Stimulated activated CD4-positive, alpha-beta T cell treated with anti-CD3 and anti-CD28 coated beads, Interleukin-12 subunit alpha, Interleukin-12 subunit beta, amount 100 ng/mL, for 24 hours (primary cell): ENCODE measurements at regions not wholly inside any gene's neighbourhood (a gene's known extent, or its start where the extent isn't known, plus 50 kb on each side); places are given as distances from the start of the nearest gene placed in this dataset.

Source experiments
- DNase-seq, 2 experiments: peaks; one replicate each; pipeline ENCODE4 v3.0.0-alpha.2; 2020; ENCODE audit warnings: low read depth in 2 of 2

DNA sequence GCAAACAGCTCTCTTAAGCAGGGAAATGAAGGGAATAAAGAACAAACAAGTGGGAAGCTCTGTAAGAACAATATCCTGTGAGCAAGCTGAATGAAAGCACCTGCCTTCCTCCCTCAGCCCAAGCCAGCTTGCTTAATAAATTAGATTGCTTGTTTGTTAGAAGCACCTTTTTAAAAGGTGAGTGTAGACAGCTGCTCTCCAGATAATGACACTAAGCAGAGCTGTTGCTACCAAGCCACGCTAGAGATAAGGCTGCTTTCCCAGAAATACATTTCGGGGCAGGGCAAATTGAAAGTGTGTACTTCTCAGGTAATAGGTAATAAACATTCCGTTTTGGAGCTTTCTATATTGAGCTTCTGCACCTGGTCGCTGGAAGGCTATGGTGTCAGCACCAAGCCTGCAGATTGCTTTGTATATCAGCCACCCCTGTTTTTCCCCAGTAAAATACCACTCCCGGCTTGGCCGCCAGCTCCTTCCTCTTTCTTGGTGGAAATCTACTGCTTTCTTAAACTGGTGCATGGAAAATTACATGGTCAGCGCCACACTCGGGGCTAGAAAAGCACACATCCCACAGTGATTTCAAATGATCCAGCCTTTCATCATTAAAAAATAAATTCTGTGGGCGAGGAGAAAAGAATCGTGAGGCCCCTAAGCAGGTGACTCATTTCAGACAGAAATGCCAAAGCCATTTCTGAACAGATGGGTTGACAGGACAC is 151.3 kb downstream of the ETS2 start:
- DNase-seq: no peak

DNA sequence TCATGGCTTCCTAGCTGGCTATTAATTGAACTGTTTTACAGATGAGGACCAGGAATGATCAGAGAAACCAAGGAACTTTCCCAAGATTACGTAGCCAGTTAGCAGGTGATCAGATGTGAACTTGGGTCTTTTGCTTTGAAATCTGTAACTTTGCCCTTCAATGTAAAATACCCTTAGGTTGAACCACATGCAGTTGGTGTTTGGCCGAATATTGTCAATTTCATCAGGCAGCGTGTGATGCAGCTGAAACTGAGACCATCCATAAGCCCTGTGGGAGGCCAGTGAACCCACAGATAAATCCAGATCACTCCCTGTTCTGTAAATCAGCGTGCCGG is 150.8 kb downstream of the ETS2 start:
- no peak for DNase-seq

DNA sequence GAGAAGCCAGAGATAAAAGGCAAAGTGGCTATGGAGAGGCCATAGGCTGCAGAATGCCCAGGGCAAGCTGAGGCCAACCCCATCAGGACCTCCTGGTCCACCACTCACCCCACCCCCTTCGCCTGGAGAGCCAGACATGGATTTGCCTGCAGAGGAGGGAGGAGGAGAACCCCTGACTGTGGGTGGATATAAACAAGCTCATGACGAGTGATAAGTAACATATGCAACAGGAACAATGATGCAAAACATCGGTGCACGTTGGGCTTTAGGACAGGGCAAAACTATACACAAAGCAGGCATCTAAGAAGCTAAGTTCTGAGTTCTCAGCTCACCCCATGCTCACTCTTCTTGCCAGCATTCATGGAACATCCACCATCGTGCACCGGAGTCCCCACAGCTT is 150.3 kb downstream of the ETS2 start:
- no peak for DNase-seq

- no peak for DNase-seq
Observed at GRCh38 chr21:38955495-38955894, 149.8 kb downstream of the ETS2 start.

DNA sequence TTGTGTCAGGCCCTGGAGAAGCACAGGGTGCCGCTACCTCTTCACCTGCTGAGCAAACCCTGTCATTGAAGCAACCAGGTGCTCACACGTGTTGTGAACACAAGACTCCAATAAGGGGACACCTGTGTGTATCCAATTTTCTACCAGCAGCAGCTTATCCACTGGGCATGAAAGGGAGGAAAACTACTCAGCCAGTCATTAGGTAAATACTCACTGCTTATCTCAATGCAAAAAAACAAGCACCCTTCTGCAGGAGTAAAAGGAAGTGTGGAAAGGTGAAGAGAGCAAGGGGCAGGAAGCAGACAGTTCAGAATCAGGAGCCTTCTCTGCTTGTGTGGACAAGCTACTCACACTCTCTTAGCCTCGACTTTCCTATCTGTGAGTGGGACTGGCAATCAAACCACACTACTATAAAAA is 148.9 kb downstream of the ETS2 start:
- DNase-seq: no peak

GRCh38 chr21:38953516-38953915 is 147.8 kb downstream of the ETS2 start:
- DNase-seq: no peak

GRCh38 chr21:38952890-38953289 is 147.2 kb downstream of the ETS2 start:
- no peak for DNase-seq

DNA sequence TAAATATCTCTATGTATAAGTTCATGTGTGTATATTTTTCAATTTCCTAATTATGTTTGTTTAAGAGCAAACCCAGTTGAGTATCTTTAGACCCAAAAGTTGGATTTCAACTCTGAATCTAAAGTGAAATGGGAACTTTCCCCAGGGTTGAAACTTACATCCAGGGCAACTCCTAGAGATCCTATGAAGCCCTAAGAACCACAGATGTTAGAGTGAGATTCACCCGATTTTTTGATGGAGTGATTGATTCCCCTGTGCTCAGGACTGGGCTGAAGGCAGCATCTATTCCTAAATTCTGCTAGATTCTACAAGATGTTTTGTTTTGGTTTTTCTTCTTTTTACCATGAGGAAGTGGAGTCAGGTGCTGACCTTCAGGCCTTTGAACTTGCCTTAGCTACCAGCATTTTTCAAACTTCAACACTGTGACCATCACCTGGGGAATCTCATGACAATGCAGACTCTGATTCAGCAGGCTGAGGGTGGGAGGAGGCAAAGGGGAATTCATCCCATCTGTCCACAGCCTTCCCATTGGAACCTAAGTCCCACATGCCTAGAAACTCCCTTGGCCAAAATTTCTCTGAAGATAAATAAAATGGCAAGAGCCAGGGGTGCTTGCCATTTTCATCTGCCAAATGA is 145.5 kb downstream of the ETS2 start:
- no peak for DNase-seq

- DNase-seq: no peak
Observed at GRCh38 chr21:38950435-38951094, 144.8 kb downstream of the ETS2 start.

DNA sequence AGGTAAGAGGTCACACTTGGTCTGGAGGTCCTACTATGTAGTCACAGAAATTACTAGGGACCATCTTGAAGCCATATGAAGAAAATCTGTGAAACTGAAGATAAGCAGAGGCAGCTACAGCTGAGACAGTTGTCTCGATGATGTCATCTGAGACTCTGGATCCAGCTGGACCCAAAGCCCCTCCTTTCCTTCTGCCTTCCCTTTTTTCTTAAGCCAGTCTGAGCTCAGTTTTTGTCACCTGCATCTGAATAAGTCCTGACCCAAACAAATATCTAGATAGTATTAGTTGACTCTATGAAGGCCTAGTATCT is 143.3 kb downstream of the ETS2 start:
- DNase-seq: no peak

DNA sequence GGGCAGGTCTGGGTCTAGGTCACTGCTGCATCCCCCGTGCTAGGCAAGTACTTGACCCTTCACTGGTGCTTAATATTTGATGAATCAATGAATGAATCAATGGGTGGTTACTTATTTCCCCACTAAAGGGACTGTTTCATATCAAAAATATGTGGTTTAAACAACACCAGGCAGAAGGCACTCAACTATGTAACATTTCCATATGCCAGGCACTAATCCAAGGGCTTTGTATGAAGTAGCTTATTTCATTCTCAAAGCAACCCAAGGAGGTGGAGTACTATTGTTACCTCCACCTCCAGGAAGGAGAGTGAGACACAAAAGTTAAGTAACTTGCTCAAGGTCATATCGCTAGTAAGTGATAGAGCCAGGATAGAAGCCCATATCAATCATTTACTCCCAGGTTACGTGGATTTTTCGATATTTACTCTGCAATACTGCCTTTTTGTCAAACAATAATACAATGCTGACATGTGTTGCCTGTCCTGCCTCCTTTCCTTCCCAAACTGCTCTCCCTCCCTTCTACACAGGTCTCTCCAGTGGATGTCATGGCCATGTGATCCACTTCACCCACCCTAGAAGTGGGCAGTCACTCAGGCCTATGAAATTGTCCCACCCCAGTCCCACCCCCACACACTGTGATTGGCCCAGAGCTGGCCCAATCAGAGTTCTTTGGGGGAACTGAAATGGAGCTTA is 142.8 kb downstream of the ETS2 start:
- DNase-seq: no peak

GRCh38 chr21:38945545-38946245 is 140.0 kb downstream of the ETS2 start:
- DNase-seq: no peak

- no peak for DNase-seq
Observed at GRCh38 chr21:38944903-38945302, 139.2 kb downstream of the ETS2 start.

DNA sequence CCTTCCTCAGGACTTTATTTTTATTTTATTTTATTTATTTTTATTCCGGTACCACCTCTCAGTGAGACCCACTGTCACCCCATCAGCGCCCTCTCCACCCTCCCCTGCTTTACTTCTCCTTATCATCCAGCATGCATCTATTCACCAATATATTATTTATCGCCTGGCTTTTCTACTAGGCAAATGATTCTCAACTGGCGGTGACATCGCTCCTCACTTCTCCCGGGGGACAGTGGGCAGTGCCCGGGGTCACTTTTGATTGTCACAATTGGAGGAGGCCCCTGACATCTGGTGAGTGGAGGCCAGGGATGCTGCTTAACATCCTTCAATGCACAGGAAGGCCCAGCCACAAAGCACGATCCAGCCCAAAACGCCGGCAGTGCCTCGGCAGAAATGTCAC is 138.7 kb downstream of the ETS2 start:
- DNase-seq: no peak

DNA sequence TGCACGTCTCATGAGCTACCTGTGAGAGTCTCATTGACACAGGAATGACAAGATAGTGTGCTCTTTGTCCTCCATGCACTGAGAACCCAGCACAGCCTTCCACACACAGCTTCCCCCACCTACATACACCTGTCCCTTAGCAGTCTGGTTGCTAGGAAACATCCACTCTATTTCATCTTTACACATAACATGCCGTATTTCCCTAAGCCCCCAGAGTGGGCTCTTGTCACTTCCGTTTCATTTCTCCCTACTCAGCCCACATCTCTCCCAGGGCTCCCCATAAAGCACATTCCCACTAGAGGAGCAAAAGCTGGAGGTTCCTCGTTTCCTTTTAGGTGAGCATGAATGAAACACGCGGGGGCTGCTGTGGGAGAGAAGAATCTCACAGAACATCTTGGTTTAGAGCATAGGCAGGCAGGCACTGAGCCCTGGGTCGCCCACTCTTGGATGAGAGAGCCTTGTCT is 137.1 kb downstream of the ETS2 start:
- no peak for DNase-seq

GRCh38 chr21:38938769-38939168 is 133.0 kb downstream of the ETS2 start:
- no peak for DNase-seq

DNA sequence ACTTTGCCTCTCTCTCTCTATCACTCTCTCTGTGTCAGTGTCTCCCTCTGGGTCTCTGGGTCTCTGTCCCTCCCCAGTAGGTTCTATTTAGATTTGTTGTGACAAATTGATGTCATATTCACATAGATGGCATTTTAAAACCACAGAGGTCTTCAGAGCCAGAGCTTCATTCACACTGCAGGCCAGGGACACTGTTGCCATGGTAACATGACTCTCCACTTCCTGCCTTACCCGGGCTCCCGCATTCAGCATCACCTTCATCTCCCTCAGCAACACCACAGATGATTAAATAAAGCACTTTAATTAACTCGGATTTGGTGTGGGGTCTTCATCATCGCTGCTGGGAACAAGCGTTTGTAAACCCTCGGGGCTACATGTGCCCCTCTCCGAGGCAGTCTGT is 132.6 kb downstream of the ETS2 start:
- no peak for DNase-seq

GRCh38 chr21:38937844-38938243 is 132.1 kb downstream of the ETS2 start:
- DNase-seq: no peak

DNA sequence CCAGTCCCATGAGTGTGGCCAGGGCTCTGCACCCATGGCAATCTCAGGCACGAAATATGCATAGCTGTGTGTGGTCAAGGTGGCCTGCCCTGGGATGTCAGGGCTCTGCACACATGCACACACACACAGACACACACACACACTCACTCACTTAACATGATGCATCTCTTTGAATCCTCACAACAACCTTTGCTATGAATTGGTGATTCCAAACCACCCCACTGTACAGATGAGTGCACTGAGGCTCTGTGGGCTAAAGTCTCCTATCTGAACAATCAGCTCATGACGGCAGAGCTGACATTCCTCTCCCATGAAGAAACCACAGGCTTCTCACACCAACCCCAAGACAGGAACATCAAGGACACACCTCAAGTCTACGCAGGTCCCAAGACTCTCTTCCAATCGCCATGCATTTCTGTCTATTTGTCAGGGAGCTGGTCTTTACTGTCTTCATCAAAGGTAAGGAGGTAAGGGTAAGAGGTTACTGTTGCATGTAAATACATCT is 131.6 kb downstream of the ETS2 start:
- no peak for DNase-seq

DNA sequence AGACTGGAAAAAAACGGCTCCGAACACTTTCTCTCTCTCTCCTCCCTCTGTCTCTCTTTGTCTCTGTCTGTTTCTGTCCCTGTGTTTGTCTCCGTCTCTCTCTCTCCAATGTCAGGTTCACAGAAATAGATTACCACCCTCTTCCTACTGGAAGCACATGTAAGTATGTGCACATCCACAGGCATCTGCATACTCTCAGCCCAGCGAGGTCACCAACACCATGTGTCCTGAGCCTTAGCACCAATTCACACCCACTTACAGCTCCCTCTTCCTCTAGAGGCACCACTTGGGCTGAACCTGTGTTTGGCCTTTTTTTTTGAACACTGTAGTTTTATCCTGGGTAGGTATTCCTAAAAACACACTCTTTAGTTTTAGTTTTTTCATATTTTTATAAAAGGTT is 130.5 kb downstream of the ETS2 start:
- no peak for DNase-seq

- no peak for DNase-seq
Observed at GRCh38 chr21:38933731-38934130, 128.0 kb downstream of the ETS2 start.

DNA sequence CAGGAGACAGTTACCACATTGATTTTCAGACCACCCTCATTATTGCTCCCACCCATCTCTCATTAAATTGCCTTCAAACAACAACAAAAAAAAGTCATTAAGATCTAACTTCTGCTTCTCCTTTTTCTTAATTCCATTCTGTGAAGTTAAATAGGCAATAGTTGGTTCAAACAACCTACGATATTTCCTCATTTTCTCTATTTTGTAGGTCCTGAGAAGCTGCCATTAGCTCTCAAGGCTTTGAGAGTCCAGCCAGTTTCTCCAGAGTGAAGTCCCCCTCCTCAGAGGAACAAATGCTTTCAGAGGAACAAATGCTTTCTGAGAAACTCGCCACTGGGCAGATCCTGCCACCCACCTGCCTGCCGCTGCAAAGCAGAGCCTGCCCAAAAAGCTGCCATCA is 125.6 kb downstream of the ETS2 start:
- DNase-seq: no peak
